Activated naive CD4-positive, alpha-beta T cell treated with Interleukin-2 at 50 U/mL for 16 hours (primary cell): ENCODE measurements at regions not wholly inside any gene's neighbourhood (a gene's known extent, or its start where the extent isn't known, plus 50 kb on each side); places are given as distances from the start of the nearest gene placed in this dataset.

Source experiments
- DNase-seq: peaks from one replicate; pipeline ENCODE4 v3.0.0-alpha.2; 2020

DNA sequence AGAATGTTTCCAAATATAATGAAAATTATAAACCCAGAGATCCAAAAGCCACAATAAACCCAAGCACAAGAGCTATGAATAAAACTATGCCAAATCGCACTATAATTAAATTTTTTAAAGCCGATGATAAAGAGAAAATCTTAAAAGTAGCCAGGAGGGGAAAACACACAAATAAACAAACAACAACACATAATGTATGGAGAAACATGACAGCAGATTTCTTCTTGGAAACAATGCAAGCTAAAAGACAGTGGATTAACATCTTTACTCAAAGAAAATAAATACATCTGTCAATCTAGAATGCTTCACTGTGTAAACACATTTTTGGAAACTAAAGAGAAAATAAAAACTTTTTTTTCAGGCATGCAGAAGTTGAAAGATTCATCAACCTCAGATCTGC is 53.0 kb upstream of the SMOX start:
- no peak for DNase-seq

- DNase-seq, result peak; percentile 51
Measured at GRCh38 chr20:4091490-4092479, 56.8 kb upstream of the SMOX start.

DNA sequence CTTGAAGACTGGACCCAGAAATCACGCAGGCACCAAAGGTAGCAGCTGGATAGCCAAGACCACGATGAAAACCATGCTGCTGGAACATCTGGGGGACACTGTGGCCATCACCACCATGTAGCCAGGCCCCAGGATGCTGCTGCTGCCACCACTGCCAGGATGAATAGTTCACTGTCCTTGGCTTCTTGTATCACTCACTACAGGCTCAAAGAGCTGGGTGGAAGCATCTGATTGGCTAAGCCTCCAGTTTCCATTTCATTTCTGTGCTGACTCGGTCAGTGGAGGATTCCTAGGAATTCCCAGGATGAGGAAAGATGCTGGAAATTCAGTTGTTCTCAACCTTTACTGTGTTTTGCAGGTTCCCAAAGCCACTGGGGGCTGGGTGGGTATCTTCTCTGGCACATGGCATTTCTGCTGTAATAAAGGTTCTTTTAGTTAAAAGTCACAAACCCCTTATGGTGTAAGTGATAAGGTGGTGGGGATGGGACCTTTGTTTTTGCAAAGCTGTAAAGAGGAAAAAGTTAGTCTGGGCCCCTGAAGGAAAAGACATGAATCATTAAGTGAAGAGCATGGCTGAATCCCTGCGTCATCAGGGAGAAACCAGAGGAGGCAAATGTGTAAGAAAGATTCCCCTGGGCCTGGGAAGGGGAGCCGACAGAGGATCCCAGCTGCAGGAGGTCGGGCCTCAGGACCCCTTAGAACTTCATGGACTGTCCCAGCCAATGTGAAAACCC is 57.7 kb upstream of the SMOX start:
- DNase-seq, result no peak

GRCh38 chr20:4089756-4090487 is 58.7 kb upstream of the SMOX start:
- no peak for DNase-seq

- DNase-seq, result no peak
Measured at GRCh38 chr20:4088766-4089165, 59.9 kb upstream of the SMOX start.

- no peak for DNase-seq
Measured at GRCh38 chr20:4087923-4088322, 60.7 kb upstream of the SMOX start.

GRCh38 chr20:4086771-4087687 is 61.6 kb upstream of the SMOX start:
- DNase-seq, result no peak

DNA sequence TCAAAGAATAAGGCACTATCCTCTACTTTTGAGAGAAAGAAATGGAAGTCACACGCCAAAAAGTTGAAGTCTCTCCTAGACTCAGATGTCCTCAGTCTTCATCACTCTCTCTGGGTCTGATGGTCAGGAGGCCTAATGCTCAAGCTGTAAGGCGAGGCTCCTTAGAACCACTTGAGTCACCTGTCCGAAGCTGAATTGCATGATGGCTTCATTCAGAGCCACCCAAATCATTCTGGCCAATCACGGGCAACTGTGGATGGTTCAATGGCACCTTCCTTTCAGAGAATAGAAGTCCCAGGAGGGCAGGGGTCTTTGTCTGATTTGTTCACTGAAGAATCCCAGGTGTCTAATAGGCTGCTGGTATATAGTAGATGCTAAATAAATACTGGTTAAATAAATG is 63.9 kb upstream of the SMOX start:
- no peak for DNase-seq

GRCh38 chr20:4084096-4084495 is 64.5 kb upstream of the SMOX start:
- no peak for DNase-seq

- DNase-seq, result no peak
Measured at GRCh38 chr20:4083098-4083865, 65.3 kb upstream of the SMOX start.

GRCh38 chr20:4082406-4083097 is 66.1 kb upstream of the SMOX start:
- DNase-seq, result peak; percentile 49

DNA sequence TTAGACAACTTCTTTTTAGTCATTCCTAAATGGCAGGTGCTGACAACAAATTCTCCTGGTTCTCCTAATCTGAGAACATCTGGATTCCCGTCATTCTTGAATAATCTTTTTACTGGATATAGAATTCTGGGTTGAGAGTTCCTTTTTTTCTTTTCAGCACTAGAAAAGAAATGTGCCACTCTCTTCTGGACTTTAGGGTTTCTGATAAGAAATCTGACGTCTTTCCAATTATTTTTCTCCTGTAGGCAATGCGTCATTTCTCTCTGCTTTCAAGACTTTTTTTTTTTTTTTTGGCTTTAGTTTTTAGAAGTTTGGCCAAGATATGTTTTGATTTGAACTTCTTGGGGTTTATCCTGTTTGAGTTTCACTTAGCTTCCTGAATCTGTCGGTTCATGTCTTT is 66.1 kb upstream of the RNF24 start:
- no peak for DNase-seq

DNA sequence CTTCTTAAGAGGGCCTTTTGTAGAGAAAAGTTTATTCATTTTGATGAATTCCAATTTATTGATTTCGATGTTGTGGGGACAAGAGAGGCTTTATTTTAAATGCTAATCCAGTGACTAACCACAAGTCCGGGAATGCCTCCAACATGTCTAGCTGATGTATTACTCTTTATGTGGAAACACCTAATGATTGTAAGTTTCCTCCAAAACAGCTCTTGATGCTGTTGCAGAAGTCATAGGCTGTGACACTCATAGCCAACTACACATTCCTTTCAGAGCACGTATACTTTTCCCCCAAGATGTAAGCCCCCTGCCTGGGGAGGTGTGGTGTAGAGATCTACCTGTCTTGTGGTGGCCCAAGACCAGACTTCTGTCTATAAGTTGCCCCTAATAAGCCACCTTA is 61.3 kb upstream of the RNF24 start:
- no peak for DNase-seq

GRCh38 chr20:4076033-4076432 is 60.7 kb upstream of the RNF24 start:
- DNase-seq, result no peak

- no peak for DNase-seq
Measured at GRCh38 chr20:4074877-4075455, 59.6 kb upstream of the RNF24 start.

GRCh38 chr20:4073852-4074741 is 58.7 kb upstream of the RNF24 start:
- DNase-seq, result no peak

DNA sequence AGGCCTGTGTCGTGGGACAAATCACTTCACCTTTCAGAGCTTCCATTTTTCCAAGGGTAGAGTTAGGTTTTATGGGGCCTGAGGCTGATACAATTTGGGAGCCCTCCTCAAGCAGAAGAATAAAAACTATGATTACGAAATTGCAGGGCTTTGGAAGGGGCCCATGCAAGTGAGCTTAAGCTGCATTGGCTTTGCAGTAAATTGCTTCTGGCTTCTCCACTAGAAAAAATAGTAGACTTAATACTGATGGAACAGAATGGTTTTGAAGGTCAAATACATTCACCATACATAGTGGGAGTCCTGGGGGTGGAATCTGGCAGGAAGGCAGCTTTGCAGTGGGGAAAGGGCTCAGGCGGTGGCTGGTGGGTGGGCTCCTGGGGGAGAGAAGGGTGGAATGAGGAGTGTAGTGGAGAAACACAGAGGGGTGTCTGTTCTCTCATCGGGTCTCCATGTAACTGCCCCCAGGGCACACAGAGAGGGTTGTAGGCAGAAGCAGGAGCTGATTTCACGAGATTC is 55.9 kb upstream of the RNF24 start:
- DNase-seq, result no peak

GRCh38 chr20:4070323-4071177 is 55.2 kb upstream of the RNF24 start:
- no peak for DNase-seq
